Vagina (tissue), 2 donors: ENCODE measurements at regions not wholly inside any gene's neighbourhood (a gene's known extent, or its start where the extent isn't known, plus 50 kb on each side); places are given as distances from the start of the nearest gene placed in this dataset.

Experiments
- CTCF ChIP-seq, 3 experiments: fragments of 450-650 bp in 2 of 3; fragments of 200-600 bp in 1 of 3; sonication (generic) in 1 of 3; IDR thresholded peaks; one replicate each; pipeline ENCODE4 v1.5.1; 2017 to 2019; ENCODE audit warnings: antibody characterized with exemption in 3 of 3, mild to moderate bottlenecking in 2 of 3, moderate library complexity in 2 of 3
- POLR2AphosphoS5 ChIP-seq, 2 donors: sonication (generic); formaldehyde crosslinking; IDR thresholded peaks; one replicate each; pipeline ENCODE4 v1.9.0; 2017; ENCODE audit warnings: antibody characterized with exemption in 2 of 2, mild to moderate bottlenecking in 2 of 2, low read depth in 1 of 2; ENCODE audit not compliant: insufficient read depth in 1 of 2

GRCh38 chr1:94734963-94735901, 84.9 kb upstream of the SLC44A3 start:
- TF ChIP-seq POLR2AphosphoS5 (IDR thresholded peaks at IDR 0.05; ENCODE audit: insufficient read depth in 1 of 2, low read depth in 1 of 2) (no peak), CTCF (IDR thresholded peaks at IDR 0.05) (no peak)
